SU-DHL-6 (cell line): ENCODE measurements at regions not wholly inside any gene's neighbourhood (a gene's known extent, or its start where the extent isn't known, plus 50 kb on each side); places are given as distances from the start of the nearest gene placed in this dataset.

Source experiments
- H2AFZ ChIP-seq: fragments of 200-600 bp; sonication (generic); 2 replicates; pipeline ENCODE4 v1.6.1; 2014; ENCODE audit warnings: low read depth, mild to moderate bottlenecking, moderate library complexity, mixed read lengths, antibody characterized with exemption, low read length; ENCODE audit not compliant: severe bottlenecking
- H3F3A ChIP-seq: fragments of 200-600 bp; shearing (Covaris generic); 2 replicates; pipeline ENCODE4 v1.6.0; 2016; ENCODE audit warnings: antibody characterized with exemption, mild to moderate bottlenecking; ENCODE audit not compliant: insufficient read depth
- H3K27ac ChIP-seq: fragments of 200-600 bp; sonication (generic); 2 replicates; pipeline ENCODE4 v1.5.1; 2016; ENCODE audit warnings: low read depth, mild to moderate bottlenecking, low read length, moderate library complexity, mixed read lengths
- H3K27me3 ChIP-seq: fragments of 200-600 bp; sonication (generic), shearing (Covaris generic); 2 replicates; pipeline ENCODE4 v1.6.0; 2014; ENCODE audit warnings: mild to moderate bottlenecking, low read length
- H3K36me3 ChIP-seq: fragments of 200-600 bp; sonication (generic); 2 replicates; pipeline ENCODE4 v1.6.1; 2014; ENCODE audit warnings: mild to moderate bottlenecking, low read length, mixed read lengths
- H3K4me2 ChIP-seq: fragments of 300-600, 200-600 bp; shearing (Covaris generic), sonication (generic); 2 replicates; pipeline ENCODE4 v1.6.0; 2014; ENCODE audit warnings: low read length, low read depth, mild to moderate bottlenecking; ENCODE audit not compliant: poor library complexity, severe bottlenecking
- H3K4me3 ChIP-seq: fragments of 200-600 bp; sonication (generic); 2 replicates; pipeline ENCODE4 v1.5.1; 2014; ENCODE audit warnings: antibody characterized with exemption, low read length, mild to moderate bottlenecking, mixed read lengths; ENCODE audit not compliant: insufficient read depth, poor library complexity, severe bottlenecking
- H3K79me2 ChIP-seq: fragments of 200-600 bp; sonication (generic); 2 replicates; pipeline ENCODE4 v1.6.1; 2014; ENCODE audit warnings: mild to moderate bottlenecking, low read length, moderate library complexity; ENCODE audit not compliant: insufficient read depth
- H3K9ac ChIP-seq: fragments of 200-600 bp; sonication (generic); 2 replicates; pipeline ENCODE4 v1.7.0; 2014; ENCODE audit warnings: mild to moderate bottlenecking, low read length
- H3K9me2 ChIP-seq: fragments of 200-600 bp; sonication (generic); replicated peaks from 2 replicates; pipeline ENCODE4 v1.6.1; 2014; ENCODE audit warnings: low read length; ENCODE audit not compliant: insufficient read depth
- H3K9me3 ChIP-seq: fragments of 200-600 bp; sonication (generic); 2 replicates; pipeline ENCODE4 v1.6.1; 2014; ENCODE audit warnings: low read length, mixed read lengths; ENCODE audit not compliant: insufficient read depth
- H4K20me1 ChIP-seq: fragments of 200-600 bp; sonication (generic); 2 replicates; pipeline ENCODE4 v1.6.1; 2014; ENCODE audit warnings: low read depth, mild to moderate bottlenecking, antibody characterized with exemption, low read length, moderate library complexity, mixed read lengths
- CTCF ChIP-seq: fragments of 200-600 bp; sonication (generic); IDR thresholded peaks from one replicate; pipeline ENCODE4 v1.5.1; 2017; ENCODE audit warnings: antibody characterized with exemption, mild to moderate bottlenecking, low read length, moderate library complexity; ENCODE audit not compliant: insufficient read depth, poor library complexity, severe bottlenecking
- EZH2phosphoT487 ChIP-seq: fragments of 200-600 bp; sonication (generic), shearing (Covaris generic); conservative IDR thresholded peaks from 2 replicates; pipeline ENCODE4 v1.6.1; 2018; ENCODE audit warnings: mild to moderate bottlenecking, antibody characterized with exemption, low read length, moderate library complexity, mixed read lengths

GRCh38 chr10:131843089-131843595 is 57.7 kb upstream of the PPP2R2D start:
- TF ChIP-seq EZH2phosphoT487 = no peak
- no peak for TF ChIP-seq CTCF
- Histone ChIP-seq H3K27ac (no peak overlapping the region), H3K9ac (no peak overlapping the region), H3K36me3 (no peaks in the 10 kb centered on the region), H3F3A (no peaks in the 10 kb centered on the region), H3K79me2 (no peaks in the 10 kb centered on the region), H4K20me1 (no peaks in the 10 kb centered on the region), H3K27me3 (no peaks in the 10 kb centered on the region), H3K9me3 (no peaks in the 10 kb centered on the region), H3K9me2 (no peaks in the 10 kb centered on the region), H3K4me3 (no peak overlapping the region), H2AFZ (no peak overlapping the region), H3K4me2 (no peak overlapping the region)

- Histone ChIP-seq H3K27ac (no peak overlapping the region), H3F3A (no peaks in the 10 kb centered on the region), H3K4me3 (no peak overlapping the region), H3K9me2 (no peaks in the 10 kb centered on the region), H3K27me3 (no peaks in the 10 kb centered on the region), H3K4me2 (no peak overlapping the region), H4K20me1 (no peaks in the 10 kb centered on the region), H2AFZ (no peak overlapping the region), H3K79me2 (no peaks in the 10 kb centered on the region), H3K9ac (no peak overlapping the region), H3K36me3 (no peaks in the 10 kb centered on the region), H3K9me3 (no peaks in the 10 kb centered on the region)
- TF ChIP-seq EZH2phosphoT487 (no peak), CTCF (no peak)
These were observed 56.9 kb upstream of the PPP2R2D start for GRCh38 chr10:131843881-131844284.

DNA sequence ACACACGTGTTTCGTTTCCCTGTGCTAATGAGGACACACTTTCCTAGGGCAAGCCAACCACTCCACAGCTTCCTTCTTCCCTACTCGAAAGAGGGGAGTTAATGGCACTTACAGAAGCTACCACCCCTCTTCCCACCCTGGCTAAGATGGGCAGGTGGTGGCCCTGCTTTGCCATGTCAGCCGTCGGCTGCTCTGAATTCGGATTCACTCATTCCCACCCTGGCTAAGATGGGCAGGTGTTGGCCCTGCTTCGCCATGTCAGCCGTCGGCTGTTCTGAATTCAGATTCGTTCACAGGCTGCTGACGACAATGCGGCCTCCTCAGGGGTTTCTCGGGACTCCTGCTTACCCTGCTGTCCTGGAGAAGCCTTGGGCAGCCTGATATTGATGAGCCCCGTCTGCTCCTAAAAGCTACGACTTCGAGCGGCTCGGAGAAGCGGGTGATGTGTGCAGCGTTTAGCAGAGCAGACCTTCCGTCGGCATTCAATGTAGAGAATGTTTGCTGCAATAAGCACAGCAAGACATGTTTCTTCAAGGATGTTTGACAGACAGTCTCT is 56.2 kb upstream of the PPP2R2D start:
- Histone ChIP-seq H3K4me2 (no peak overlapping the region), H3K27ac (no peak overlapping the region), H3K4me3 (no peak overlapping the region), H3F3A (no peaks in the 10 kb centered on the region), H3K9ac (no peak overlapping the region), H3K9me3 (no peaks in the 10 kb centered on the region), H3K36me3 (no peaks in the 10 kb centered on the region), H3K9me2 (no peaks in the 10 kb centered on the region), H4K20me1 (no peaks in the 10 kb centered on the region), H3K27me3 (no peaks in the 10 kb centered on the region), H2AFZ (no peak overlapping the region), H3K79me2 (no peaks in the 10 kb centered on the region)
- TF ChIP-seq EZH2phosphoT487 (no peak), CTCF (no peak)
